Osteocyte (in vitro differentiated cells): ENCODE measurements at regions not wholly inside any gene's neighbourhood (a gene's known extent, or its start where the extent isn't known, plus 50 kb on each side); places are given as distances from the start of the nearest gene placed in this dataset.

Experiments used
- DNase-seq: peaks from one replicate; pipeline ENCODE4 v3.0.0; 2021; ENCODE audit warnings: mixed read lengths; ENCODE audit not compliant: unreplicated experiment; ENCODE audit errors: extremely low spot score
- H3K27ac Mint-ChIP-seq: one replicate; pipeline ENCODE4 v1.8.0; 2021; ENCODE audit warnings: mild to moderate bottlenecking, mixed read lengths; ENCODE audit not compliant: unreplicated experiment
- H3K27me3 Mint-ChIP-seq: one replicate; pipeline ENCODE4 v1.8.0; 2021; ENCODE audit warnings: mixed read lengths; ENCODE audit not compliant: unreplicated experiment
- H3K36me3 Mint-ChIP-seq: one replicate; pipeline ENCODE4 v1.8.0; 2021; ENCODE audit warnings: mixed read lengths; ENCODE audit not compliant: unreplicated experiment
- H3K4me1 Mint-ChIP-seq: one replicate; pipeline ENCODE4 v1.8.0; 2021; ENCODE audit warnings: mixed read lengths; ENCODE audit not compliant: unreplicated experiment
- H3K4me3 Mint-ChIP-seq: one replicate; pipeline ENCODE4 v1.8.0; 2021; ENCODE audit warnings: mild to moderate bottlenecking, moderate library complexity, mixed read lengths; ENCODE audit not compliant: unreplicated experiment
- H3K9me3 Mint-ChIP-seq: one replicate; pipeline ENCODE4 v1.8.0; 2021; ENCODE audit warnings: mixed read lengths; ENCODE audit not compliant: unreplicated experiment
- TF ChIP-seq, protein P1 (sequence below): fragments of 200-600 bp; sonication (generic); IDR thresholded peaks from 2 replicates; pipeline ENCODE4 v1.5.0; 2021; ENCODE audit warnings: antibody characterized with exemption, mild to moderate bottlenecking, moderate library complexity

DNA sequence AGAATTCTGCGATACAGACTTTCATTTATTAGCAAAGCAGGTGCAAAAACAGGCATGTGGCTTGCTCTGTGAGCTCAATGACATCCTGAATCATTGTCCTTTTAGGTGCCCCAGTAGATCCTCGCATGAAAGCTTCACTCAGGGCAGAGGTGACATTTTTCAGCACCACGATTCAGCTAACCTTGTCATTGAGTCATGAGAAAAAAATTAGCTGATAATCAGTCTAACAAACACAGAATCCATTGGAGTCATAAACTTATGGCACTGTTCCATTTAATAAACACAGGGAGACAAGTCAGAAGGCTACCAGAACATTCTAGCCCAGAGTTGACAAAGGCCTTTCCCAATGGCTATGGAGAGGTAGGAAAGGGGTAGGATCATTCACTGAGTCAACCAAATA, 104.8 kb upstream of the RAD23B start:
- H3K36me3 Mint-ChIP-seq, result peaks cover 6% of the 10 kb centered on the region
- TF ChIP-seq, protein P1, sequence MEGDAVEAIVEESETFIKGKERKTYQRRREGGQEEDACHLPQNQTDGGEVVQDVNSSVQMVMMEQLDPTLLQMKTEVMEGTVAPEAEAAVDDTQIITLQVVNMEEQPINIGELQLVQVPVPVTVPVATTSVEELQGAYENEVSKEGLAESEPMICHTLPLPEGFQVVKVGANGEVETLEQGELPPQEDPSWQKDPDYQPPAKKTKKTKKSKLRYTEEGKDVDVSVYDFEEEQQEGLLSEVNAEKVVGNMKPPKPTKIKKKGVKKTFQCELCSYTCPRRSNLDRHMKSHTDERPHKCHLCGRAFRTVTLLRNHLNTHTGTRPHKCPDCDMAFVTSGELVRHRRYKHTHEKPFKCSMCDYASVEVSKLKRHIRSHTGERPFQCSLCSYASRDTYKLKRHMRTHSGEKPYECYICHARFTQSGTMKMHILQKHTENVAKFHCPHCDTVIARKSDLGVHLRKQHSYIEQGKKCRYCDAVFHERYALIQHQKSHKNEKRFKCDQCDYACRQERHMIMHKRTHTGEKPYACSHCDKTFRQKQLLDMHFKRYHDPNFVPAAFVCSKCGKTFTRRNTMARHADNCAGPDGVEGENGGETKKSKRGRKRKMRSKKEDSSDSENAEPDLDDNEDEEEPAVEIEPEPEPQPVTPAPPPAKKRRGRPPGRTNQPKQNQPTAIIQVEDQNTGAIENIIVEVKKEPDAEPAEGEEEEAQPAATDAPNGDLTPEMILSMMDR, result no peak
- peaks cover 17% of the 10 kb centered on the region for H3K4me1 Mint-ChIP-seq
- H3K27me3 Mint-ChIP-seq, result no peaks in the 10 kb centered on the region
- no peak overlapping the region for H3K4me3 Mint-ChIP-seq
- no peak for DNase-seq
- peaks cover 11% of the 10 kb centered on the region for H3K9me3 Mint-ChIP-seq
- H3K27ac Mint-ChIP-seq, result no peak overlapping the region

DNA sequence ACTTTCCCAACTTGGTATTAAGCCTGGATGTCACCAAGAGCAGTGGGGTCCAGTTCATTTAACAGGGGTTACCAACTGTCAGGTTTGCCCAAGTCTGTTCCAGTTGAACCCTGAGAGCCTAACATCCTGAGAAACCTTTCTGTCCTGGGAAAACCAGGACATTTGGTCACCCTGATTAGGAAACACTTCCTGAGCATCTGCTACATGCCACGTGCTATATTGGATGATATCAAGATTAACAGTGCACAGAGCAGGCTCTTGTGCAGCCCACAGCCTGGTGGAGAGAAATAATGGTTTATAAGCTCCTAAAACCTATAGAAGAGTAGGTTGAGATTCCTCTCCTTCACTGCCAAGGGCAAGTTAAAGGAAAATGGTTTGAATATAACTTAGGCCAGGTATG, 102.9 kb upstream of the RAD23B start:
- Mint-ChIP-seq H3K4me1 (peaks cover 15% of the 10 kb centered on the region), H3K27ac (no peak overlapping the region), H3K4me3 (no peak overlapping the region), H3K9me3 (peaks cover 17% of the 10 kb centered on the region), H3K27me3 (no peaks in the 10 kb centered on the region), H3K36me3 (peaks cover 7% of the 10 kb centered on the region)
- DNase-seq, result no peak
- TF ChIP-seq, protein P1, result no peak

DNA sequence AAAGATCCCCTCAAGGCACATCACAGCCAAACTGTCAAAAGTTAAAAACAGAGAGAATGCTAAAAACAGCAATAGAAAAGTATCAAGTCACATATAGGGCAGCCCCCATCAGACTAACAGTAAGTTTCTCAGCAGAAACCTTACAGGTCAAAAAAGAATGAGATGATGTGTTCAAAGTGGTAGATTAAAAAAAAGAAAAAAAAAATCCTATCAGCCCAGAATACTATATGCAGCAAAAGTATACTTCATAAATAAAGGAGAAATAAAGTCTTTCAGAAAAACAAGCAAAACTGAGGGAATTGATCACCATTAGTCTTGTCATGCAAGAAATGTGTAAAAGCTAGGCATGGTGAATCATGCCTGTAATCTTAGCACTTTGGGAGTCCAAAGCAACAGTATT, 99.9 kb upstream of the RAD23B start:
- no peak overlapping the region for H3K27ac Mint-ChIP-seq
- H3K4me3 Mint-ChIP-seq, result no peak overlapping the region
- peaks cover 17% of the 10 kb centered on the region for H3K9me3 Mint-ChIP-seq
- TF ChIP-seq, protein P1, result no peak
- no peaks in the 10 kb centered on the region for H3K27me3 Mint-ChIP-seq
- peaks cover 7% of the 10 kb centered on the region for H3K36me3 Mint-ChIP-seq
- DNase-seq, result no peak
- H3K4me1 Mint-ChIP-seq, result no peaks in the 10 kb centered on the region

DNA sequence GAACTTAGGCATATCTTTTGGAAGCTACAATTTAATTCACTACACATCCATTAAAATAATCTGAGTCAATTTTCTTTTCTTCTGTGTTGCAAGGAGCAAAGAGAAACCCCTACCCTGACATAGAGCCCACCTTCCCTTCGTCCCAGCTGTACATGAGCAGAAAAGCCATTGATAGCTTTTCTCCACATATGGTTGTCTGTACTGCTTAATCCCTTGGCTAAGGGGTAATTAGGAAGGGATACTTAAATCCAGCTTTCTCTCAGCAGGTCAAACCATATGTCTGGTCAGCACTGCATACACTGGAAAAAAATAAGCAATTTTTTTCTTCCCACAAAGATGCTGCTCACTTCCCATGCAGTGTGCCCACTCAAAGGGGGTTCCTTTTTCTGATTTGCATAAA, 94.7 kb upstream of the RAD23B start:
- no peaks in the 10 kb centered on the region for H3K36me3 Mint-ChIP-seq
- H3K27ac Mint-ChIP-seq, result no peak overlapping the region
- peaks cover 6% of the 10 kb centered on the region for H3K9me3 Mint-ChIP-seq
- H3K4me1 Mint-ChIP-seq, result peaks cover 10% of the 10 kb centered on the region
- no peaks in the 10 kb centered on the region for H3K27me3 Mint-ChIP-seq
- TF ChIP-seq, protein P1, result no peak
- DNase-seq, result no peak
- no peak overlapping the region for H3K4me3 Mint-ChIP-seq

DNA sequence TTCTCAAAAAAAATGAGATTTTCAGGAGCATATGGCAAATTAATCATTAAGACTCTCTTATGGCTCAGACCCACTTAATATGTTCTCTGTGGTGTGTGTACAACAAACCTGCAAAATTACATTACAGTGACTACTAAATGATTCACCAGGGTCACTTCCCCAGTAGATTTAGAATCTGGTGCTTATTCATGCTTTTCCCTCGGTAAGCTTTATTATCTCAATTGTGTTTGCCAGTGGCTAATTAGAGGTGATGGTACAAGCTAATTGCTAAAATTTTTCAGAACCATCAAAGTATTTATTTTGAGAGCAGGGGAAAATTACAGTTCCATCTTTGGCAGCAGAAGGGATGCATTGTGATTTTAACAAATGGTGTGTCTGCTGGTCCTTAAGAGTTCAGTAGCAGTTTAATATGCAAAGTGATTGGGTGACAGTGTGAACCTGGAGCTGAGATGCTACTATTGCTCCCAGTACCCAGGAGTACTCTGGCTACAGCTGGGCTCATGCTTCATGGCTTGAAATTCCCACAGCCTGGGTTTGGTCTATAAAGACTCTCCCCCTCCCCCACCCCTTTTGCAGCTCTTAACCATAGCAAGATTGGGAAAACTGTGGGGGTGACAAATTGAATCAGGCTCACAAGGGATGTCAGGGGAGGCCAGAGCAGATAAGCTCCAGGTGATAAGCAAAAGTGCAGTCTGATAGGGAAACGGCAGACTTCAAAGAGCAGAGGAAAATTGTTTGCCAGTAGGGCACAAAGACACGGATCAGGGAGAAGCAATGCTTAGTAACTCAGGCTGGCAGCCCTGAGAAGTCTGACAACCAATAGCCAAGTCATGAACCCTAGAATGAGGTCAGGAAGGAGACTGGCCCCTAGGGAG, 92.8 kb upstream of the RAD23B start:
- H3K27ac Mint-ChIP-seq, result no peak overlapping the region

More for the DNA sequence above, 92.8 kb upstream of the RAD23B start:
- H3K9me3 Mint-ChIP-seq, result no peaks in the 10 kb centered on the region
- TF ChIP-seq, protein P1, result no peak
- peaks cover 10% of the 10 kb centered on the region for H3K4me1 Mint-ChIP-seq
- H3K27me3 Mint-ChIP-seq, result no peaks in the 10 kb centered on the region
- no peaks in the 10 kb centered on the region for H3K36me3 Mint-ChIP-seq
- H3K4me3 Mint-ChIP-seq, result no peak overlapping the region
- no peak for DNase-seq
